Astrocyte (in vitro differentiated cells and primary cell): ENCODE measurements at regions not wholly inside any gene's neighbourhood (a gene's known extent, or its start where the extent isn't known, plus 50 kb on each side); places are given as distances from the start of the nearest gene placed in this dataset.

ENCODE experiments used
- DNase-seq: peaks from one replicate; pipeline ENCODE4 v3.0.0-alpha.2; 2010; ENCODE audit warnings: low read depth
- FAIRE-seq: peaks from 2 replicates; lab custom pipeline; 2011; peaks lifted over from hg19 to GRCh38; lab: Jason Lieb, UNC
- H2AFZ ChIP-seq: 2 replicates; pipeline ENCODE4 v1.6.0; 2012; ENCODE audit warnings: low read depth, low read length, inconsistent platforms
- H3K27ac ChIP-seq: 2 replicates; pipeline ENCODE4 v1.5.1; 2011; ENCODE audit warnings: low read depth, low read length, inconsistent platforms
- H3K27me3 ChIP-seq: 2 replicates; pipeline ENCODE4 v1.6.0; 2011; ENCODE audit warnings: low read length, inconsistent platforms; ENCODE audit not compliant: insufficient read depth
- H3K36me3 ChIP-seq: 2 replicates; pipeline ENCODE4 v1.5.1; 2011; ENCODE audit warnings: low read length, inconsistent platforms; ENCODE audit not compliant: insufficient read depth
- H3K4me1 ChIP-seq: 2 replicates; pipeline ENCODE4 v1.5.1; 2011; ENCODE audit warnings: low read length, inconsistent platforms; ENCODE audit not compliant: insufficient read depth
- H3K4me2 ChIP-seq: 2 replicates; pipeline ENCODE4 v1.6.0; 2012; ENCODE audit warnings: low read length, inconsistent platforms
- H3K4me3 ChIP-seq: 2 replicates; pipeline ENCODE4 v1.5.1; 2011; ENCODE audit warnings: low read depth, mild to moderate bottlenecking, low read length, inconsistent platforms; ENCODE audit not compliant: insufficient read depth
- H3K79me2 ChIP-seq: 2 replicates; pipeline ENCODE4 v1.6.0; 2012; ENCODE audit warnings: mild to moderate bottlenecking, low read length, inconsistent platforms; ENCODE audit not compliant: insufficient read depth
- H3K9ac ChIP-seq: 2 replicates; pipeline ENCODE4 v1.6.0; 2012; ENCODE audit warnings: mild to moderate bottlenecking, low read length, inconsistent platforms
- H3K9me3 ChIP-seq: 2 replicates; pipeline ENCODE4 v1.5.1; 2012; ENCODE audit warnings: low read depth, mild to moderate bottlenecking, low read length, inconsistent platforms; ENCODE audit not compliant: insufficient read depth
- H4K20me1 ChIP-seq: 2 replicates; pipeline ENCODE4 v1.6.0; 2012; ENCODE audit warnings: low read length, inconsistent platforms; ENCODE audit not compliant: insufficient read depth
- H3K27ac Mint-ChIP-seq: one replicate; pipeline ENCODE4 v1.8.0; 2021; ENCODE audit warnings: mild to moderate bottlenecking, mixed read lengths; ENCODE audit not compliant: unreplicated experiment
- H3K27me3 Mint-ChIP-seq: one replicate; pipeline ENCODE4 v1.8.0; 2021; ENCODE audit warnings: low read depth, mixed read lengths; ENCODE audit not compliant: unreplicated experiment
- H3K36me3 Mint-ChIP-seq: one replicate; pipeline ENCODE4 v1.8.0; 2021; ENCODE audit warnings: low read depth, mixed read lengths; ENCODE audit not compliant: unreplicated experiment
- H3K4me1 Mint-ChIP-seq: one replicate; pipeline ENCODE4 v1.8.0; 2021; ENCODE audit warnings: low read depth, mixed read lengths; ENCODE audit not compliant: unreplicated experiment
- H3K4me3 Mint-ChIP-seq: one replicate; pipeline ENCODE4 v1.8.0; 2021; ENCODE audit warnings: mild to moderate bottlenecking, moderate library complexity, mixed read lengths; ENCODE audit not compliant: unreplicated experiment
- H3K9me3 Mint-ChIP-seq: one replicate; pipeline ENCODE4 v1.8.0; 2021; ENCODE audit warnings: mild to moderate bottlenecking, mixed read lengths; ENCODE audit not compliant: unreplicated experiment
- EZH2 ChIP-seq: IDR thresholded peaks from 2 replicates; pipeline ENCODE4 v1.6.1; 2012; ENCODE audit warnings: mild to moderate bottlenecking, low read length, inconsistent platforms; ENCODE audit not compliant: insufficient read depth
- TF ChIP-seq, protein P1 (sequence below): IDR thresholded peaks from 2 replicates; pipeline ENCODE4 v1.5.1; 2011; ENCODE audit warnings: low read depth, mild to moderate bottlenecking, inconsistent platforms, low read length, moderate library complexity; ENCODE audit not compliant: insufficient read depth

DNA sequence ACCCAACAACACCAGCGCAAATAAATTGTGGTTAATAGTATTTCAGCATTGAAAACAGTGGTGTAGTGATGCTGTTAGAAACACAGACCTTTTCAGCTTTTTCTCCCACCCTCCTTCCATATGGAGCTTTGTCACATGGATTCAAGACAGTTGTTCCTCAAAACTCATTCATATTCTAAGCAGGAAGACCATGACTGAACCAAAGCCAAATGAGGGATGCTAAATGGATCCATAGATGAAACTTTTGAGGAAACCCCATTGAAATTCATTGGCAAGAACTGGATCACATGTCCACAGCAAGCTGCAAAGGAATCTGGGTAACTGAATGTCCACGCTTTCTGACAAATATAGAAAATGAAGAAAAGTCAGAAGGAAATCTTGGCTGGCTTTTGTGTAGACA, 615.1 kb upstream of the NETO1 start:
- peaks cover 2% of the 10 kb centered on the region for H3K4me1 Mint-ChIP-seq
- no peaks in the 10 kb centered on the region for H3K36me3 Mint-ChIP-seq
- Histone ChIP-seq H3K9ac (no peak overlapping the region), H3K4me2 (no peak overlapping the region), H3K27me3 (no peaks in the 10 kb centered on the region), H3K79me2 (no peaks in the 10 kb centered on the region), H3K36me3 (no peaks in the 10 kb centered on the region), H4K20me1 (no peaks in the 10 kb centered on the region), H3K27ac (no peak overlapping the region), H2AFZ (no peak overlapping the region), H3K4me3 (no peak overlapping the region), H3K9me3 (no peaks in the 10 kb centered on the region), H3K4me1 (no peaks in the 10 kb centered on the region)
- no peak overlapping the region for H3K27ac Mint-ChIP-seq
- H3K27me3 Mint-ChIP-seq = no peaks in the 10 kb centered on the region
- FAIRE-seq = no peak
- no peak overlapping the region for H3K4me3 Mint-ChIP-seq
- TF ChIP-seq, protein P1, sequence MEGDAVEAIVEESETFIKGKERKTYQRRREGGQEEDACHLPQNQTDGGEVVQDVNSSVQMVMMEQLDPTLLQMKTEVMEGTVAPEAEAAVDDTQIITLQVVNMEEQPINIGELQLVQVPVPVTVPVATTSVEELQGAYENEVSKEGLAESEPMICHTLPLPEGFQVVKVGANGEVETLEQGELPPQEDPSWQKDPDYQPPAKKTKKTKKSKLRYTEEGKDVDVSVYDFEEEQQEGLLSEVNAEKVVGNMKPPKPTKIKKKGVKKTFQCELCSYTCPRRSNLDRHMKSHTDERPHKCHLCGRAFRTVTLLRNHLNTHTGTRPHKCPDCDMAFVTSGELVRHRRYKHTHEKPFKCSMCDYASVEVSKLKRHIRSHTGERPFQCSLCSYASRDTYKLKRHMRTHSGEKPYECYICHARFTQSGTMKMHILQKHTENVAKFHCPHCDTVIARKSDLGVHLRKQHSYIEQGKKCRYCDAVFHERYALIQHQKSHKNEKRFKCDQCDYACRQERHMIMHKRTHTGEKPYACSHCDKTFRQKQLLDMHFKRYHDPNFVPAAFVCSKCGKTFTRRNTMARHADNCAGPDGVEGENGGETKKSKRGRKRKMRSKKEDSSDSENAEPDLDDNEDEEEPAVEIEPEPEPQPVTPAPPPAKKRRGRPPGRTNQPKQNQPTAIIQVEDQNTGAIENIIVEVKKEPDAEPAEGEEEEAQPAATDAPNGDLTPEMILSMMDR = no peak
- TF ChIP-seq EZH2 = no peak
- DNase-seq = no peak
- H3K9me3 Mint-ChIP-seq = no peaks in the 10 kb centered on the region

GRCh38 chr18:73479477-73479876, 611.7 kb upstream of the NETO1 start:
- Histone ChIP-seq H3K4me3 (no peak overlapping the region), H3K27ac (no peak overlapping the region), H4K20me1 (no peaks in the 10 kb centered on the region), H3K27me3 (no peaks in the 10 kb centered on the region), H3K4me1 (no peaks in the 10 kb centered on the region), H3K9me3 (no peaks in the 10 kb centered on the region), H3K79me2 (no peaks in the 10 kb centered on the region), H2AFZ (no peak overlapping the region), H3K36me3 (no peaks in the 10 kb centered on the region), H3K4me2 (peak overlapping the region; percentile 15), H3K9ac (no peak overlapping the region)
- Mint-ChIP-seq H3K27me3 (no peaks in the 10 kb centered on the region), H3K4me3 (no peak overlapping the region), H3K4me1 (peaks cover 2% of the 10 kb centered on the region), H3K27ac (no peak overlapping the region), H3K36me3 (peaks cover 2% of the 10 kb centered on the region), H3K9me3 (peaks cover 3% of the 10 kb centered on the region)
- TF ChIP-seq, protein P1 = no peak
- no peak for TF ChIP-seq EZH2
- peak; percentile 25 for DNase-seq
- FAIRE-seq = peak; percentile 20

DNA sequence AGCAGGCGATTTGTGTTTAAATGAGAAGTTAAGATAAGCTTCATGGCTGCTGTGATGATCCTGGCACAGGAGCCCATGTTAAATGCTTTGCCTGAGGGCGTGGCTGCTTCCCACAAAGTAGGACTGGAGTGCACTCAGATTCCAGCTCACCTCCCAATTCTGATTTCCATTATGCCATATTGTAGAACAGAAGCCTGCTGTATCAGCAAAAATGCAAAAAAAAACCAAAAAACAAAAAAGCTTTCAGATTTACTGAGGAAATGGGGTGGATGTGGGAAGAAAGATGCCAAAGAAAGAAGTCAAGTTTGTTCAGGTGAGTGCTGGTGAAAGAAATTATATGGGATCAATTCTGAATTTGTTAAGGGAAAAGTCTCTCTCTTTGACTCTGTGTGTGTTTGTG, 610.4 kb upstream of the NETO1 start:
- no peaks in the 10 kb centered on the region for H3K9me3 ChIP-seq

More for the DNA sequence above, 610.4 kb upstream of the NETO1 start:
- Mint-ChIP-seq H3K4me3 (no peak overlapping the region), H3K9me3 (peaks cover 3% of the 10 kb centered on the region), H3K4me1 (peaks cover 2% of the 10 kb centered on the region), H3K27ac (no peak overlapping the region), H3K36me3 (peaks cover 2% of the 10 kb centered on the region), H3K27me3 (no peaks in the 10 kb centered on the region)
- FAIRE-seq = no peak
- no peak for TF ChIP-seq EZH2
- TF ChIP-seq, protein P1 = no peak
- Histone ChIP-seq H3K36me3 (no peaks in the 10 kb centered on the region), H3K9ac (no peak overlapping the region), H3K27ac (no peak overlapping the region), H3K4me1 (no peaks in the 10 kb centered on the region), H3K79me2 (no peaks in the 10 kb centered on the region), H3K4me2 (no peak overlapping the region), H3K4me3 (no peak overlapping the region), H3K27me3 (no peaks in the 10 kb centered on the region), H2AFZ (no peak overlapping the region), H4K20me1 (no peaks in the 10 kb centered on the region)
- DNase-seq = no peak
